HCEC 1CT (cell line): ENCODE measurements at regions not wholly inside any gene's neighbourhood (a gene's known extent, or its start where the extent isn't known, plus 50 kb on each side); places are given as distances from the start of the nearest gene placed in this dataset.
A peak's percentile ranks its signal among the peaks of the same experiment; 100 is the strongest.
"Not testable (repeated sequence)": the region's sequence is repeated elsewhere in the genome, so short reads cannot be mapped to it uniquely, and the experiment has no call there.

ENCODE experiments used
- DNase-seq: peaks from one replicate; pipeline ENCODE4 v3.0.0-alpha.2; 2017

GRCh38 chr2:150207979-150208378 lies 279.5 kb downstream of the RND3 start:
- no peak for DNase-seq

GRCh38 chr2:150204451-150204850 lies 283.0 kb downstream of the RND3 start:
- DNase-seq: peak; percentile 78

GRCh38 chr2:150194816-150195215 lies 292.7 kb downstream of the RND3 start:
- DNase-seq: not testable (repeated sequence)

- no peak for DNase-seq
Measured at GRCh38 chr2:150192701-150193100, 294.8 kb downstream of the RND3 start.

GRCh38 chr2:150191349-150191748 lies 296.1 kb downstream of the RND3 start:
- peak; percentile 20 for DNase-seq

- DNase-seq: no peak
Measured at GRCh38 chr2:150190546-150190945, 296.9 kb downstream of the RND3 start.

DNA sequence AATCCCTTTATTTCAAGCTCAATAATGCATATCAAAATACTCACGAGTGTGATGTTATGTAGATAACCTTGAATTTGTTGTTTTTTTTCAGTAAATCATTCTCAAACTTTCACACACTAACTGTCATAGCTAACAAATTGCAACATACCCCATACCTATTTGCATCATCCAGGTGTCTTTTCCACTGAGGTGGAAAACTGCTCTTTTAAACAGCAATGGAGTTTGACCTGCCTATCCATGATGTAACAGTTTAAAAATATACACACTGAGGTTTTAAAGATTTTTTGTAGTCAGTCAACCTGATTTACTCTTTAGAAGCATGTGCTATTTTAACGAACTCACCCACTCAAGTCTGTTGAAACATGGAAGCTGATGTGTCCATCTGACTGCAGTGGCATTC lies 298.7 kb downstream of the RND3 start:
- no peak for DNase-seq

GRCh38 chr2:150188177-150188576 lies 299.3 kb downstream of the RND3 start:
- no peak for DNase-seq

- no peak for DNase-seq
Measured at GRCh38 chr2:150182566-150183235, 304.8 kb downstream of the RND3 start.

DNA sequence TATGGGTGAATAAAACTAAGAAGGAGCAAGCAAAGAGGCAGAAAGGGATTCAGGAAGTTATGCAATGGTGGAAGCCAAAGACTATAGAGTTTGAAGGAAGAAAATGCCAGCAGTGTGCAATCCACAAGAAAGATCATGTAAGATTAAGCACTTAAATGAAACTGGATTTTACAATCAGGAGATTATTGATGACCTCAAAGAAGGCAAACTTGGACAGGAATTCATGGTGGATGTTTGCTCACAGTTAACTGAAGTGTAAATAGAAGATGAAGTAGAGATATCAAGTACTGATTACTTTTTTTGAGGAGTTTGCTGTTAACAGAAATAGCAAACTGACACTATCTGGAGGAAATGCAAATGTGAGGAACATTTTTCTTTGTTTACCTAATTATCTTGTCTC lies 308.9 kb downstream of the RND3 start:
- no peak for DNase-seq

- DNase-seq: no peak
Measured at GRCh38 chr2:150174971-150175421, 312.5 kb downstream of the RND3 start.

- DNase-seq: no peak
Measured at GRCh38 chr2:150174056-150174805, 313.2 kb downstream of the RND3 start.

DNA sequence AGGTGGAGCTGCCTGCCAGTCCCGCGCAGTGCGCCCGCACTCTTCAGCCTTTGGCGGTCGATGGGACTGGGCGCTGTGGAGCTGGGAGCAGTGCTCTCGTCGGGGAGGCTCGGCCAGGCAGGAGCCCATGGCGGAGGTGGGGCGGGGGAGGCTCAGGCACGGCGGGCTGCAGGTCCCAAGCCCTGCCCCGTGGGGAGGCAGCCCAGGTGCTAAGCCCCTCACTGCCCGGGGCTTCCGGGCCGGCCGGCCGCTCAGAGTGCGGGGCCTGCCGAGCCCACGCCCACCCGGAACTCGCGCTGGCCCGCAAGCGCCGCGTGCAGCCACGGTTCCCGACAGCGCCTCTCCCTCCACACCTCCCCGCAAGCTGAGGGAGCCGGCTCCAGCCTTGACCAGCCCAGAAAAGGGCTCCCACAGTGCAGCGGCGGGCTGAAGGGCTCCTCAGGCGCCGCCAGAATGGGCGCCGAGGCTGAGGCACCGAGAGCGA lies 316.4 kb downstream of the RND3 start:
- no peak for DNase-seq

- peak; percentile 32 for DNase-seq
Measured at GRCh38 chr2:150169237-150169629, 318.2 kb downstream of the RND3 start.

GRCh38 chr2:150168595-150169236 lies 318.8 kb downstream of the RND3 start:
- no peak for DNase-seq

DNA sequence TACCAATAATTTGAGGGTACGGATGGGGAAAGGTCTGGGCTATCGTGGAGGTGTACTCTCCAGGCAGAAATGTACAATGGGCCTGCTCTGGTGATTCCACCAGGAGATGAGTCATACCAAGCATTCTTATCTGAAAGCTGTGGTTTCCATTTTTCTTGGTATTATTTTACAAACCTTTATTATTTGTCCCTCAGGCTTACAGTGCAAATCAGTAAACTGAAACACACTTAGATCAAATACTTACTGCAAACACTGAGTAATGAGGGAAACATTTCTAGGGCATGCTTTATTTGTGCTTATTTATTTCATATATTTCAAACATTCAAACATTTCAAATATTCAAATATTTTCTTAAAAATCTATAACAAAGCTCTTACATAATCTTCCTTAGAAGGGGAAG lies 319.8 kb downstream of the RND3 start:
- peak; percentile 66 for DNase-seq

DNA sequence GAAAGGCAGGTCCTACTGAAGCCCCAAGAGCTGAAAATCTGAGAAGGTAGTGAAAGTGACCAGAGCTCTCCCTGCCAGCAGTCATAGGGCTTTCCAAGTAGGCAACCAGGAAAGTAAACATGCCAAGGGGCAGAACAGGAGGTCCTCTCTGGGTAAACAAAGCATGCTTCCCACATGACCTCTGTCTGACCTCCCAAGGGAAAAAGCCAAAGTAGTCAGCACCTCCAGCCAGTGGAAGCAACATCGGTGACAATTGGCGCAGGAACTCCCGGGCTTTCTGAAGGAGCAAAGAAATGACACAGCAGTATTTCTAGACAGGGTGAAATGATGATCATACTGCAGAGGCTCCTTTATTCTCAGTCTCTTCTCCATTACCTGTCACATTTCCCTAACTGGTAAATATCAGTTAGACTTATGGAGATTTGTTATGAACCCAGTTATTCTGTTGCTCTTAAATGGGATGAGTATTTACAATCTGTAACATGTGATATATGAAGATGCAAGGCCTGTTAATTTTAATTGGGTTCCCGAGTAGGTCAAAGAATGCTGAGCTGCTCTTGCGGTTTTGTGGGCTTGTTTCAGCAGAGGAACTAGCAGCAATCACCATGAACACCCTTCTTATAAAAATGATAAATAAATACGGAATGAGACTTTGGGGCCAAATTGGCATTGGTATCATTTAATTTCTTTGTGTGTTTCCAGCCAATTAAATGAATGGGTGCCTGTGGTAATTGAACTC lies 321.0 kb downstream of the RND3 start:
- DNase-seq: no peak

DNA sequence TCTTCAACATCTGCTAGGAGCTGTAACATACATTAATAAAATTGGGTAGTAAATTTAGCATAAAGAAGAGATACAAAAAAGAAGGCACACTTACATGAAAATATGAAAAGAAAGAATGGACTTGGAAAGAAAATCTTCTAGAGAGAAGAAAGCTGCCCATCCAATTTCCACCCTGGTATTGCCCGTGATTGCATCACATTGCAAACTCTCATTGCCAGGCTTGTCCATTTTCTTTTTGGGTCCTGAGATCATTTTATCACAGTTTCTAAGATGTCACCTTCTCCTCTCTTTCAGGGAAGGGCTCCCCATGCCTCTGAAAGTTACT lies 321.5 kb downstream of the RND3 start:
- no peak for DNase-seq

DNA sequence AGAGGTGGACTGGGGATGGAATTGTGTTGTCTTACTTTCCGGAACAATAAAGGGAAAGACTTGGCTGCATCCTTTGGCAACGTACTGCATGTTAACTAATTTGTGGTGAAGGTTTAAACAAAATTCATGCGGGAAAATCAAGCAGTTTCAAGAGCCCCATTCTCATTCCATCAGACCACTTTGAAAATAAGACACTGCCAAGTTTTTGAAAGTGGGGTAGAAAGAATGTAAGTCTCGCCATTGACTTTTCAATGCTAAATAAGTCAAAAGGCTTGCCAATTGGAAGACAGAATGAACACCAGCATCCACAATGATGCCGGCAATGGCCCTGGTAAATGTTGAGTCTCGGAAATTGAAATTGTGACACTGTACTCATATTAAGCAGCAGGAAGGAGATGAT lies 322.0 kb downstream of the RND3 start:
- no peak for DNase-seq

DNA sequence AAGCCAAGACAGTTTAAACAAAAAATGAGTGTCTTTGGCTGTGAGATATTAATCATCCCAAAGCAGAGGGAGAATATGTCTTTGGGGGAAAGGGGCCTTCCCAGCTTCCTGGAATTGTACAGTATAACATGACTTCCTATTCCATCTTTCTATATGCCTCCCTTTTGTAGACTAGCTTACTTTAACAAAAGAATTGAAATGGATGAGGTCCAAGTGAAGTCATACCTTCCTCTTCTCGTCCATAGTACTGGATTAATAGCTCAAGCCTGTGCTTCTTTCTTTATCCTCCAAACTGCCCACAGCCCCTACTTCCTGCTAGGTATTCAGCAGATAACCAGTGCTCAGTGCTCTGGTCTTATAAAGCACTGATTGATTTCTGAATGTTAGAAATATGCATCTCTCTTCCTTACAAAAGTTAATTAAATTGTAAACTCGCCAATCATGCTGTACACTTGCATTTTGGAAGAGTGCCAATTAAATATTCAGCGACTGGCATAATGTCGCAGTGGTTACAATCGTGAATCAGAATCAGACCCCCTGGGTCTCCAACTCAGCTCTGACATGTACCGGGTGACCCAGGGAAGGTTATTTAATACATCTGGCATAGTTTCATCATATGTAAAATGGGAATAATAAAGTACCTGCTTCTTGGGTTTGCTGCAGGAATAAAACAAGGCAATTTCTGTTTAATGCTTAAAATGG lies 325.1 kb downstream of the RND3 start:
- no peak for DNase-seq

GRCh38 chr2:150160058-150160457 lies 327.4 kb downstream of the RND3 start:
- no peak for DNase-seq

DNA sequence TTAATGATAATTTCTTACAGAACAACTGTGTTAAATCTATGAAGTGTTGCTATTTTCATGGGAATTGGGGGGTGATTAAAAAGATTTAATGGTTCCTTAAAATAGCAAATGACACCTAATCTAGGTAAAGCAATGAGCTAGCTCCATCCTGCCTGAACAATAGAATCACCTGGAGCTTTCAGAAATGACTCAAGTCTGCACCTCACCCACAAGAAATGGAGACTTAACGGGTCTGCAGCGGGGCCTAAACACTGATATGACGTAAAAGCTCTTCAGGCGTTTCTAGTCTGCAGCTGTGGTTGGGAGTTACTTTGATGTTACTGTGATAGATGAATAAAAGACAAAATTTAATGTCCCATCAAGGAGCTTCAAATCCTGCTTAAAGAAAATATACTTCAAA lies 328.2 kb downstream of the RND3 start:
- no peak for DNase-seq

- peak; percentile 3 for DNase-seq
Measured at GRCh38 chr2:150156876-150157275, 330.6 kb downstream of the RND3 start.
